ENCODE measurements at regions not wholly inside any gene's neighbourhood (a gene's known extent, or its start where the extent isn't known, plus 50 kb on each side); places are given as distances from the start of the nearest gene placed in this dataset.

- Histone ChIP-seq H3K27me3 (ENCODE audit: insufficient read depth) (no peaks in the 10 kb centered on the region), H3K9me3 (no peaks in the 10 kb centered on the region), H3K36me3 (replicated peaks in 1 of 2; ENCODE audit: control insufficient read depth in 1 of 2, insufficient read depth in 2 of 2, low read length in 1 of 2) (no peaks in the 10 kb centered on the region), H3F3A (replicated peaks; ENCODE audit: insufficient read depth) (no peaks in the 10 kb centered on the region), H4K20me1 (ENCODE audit: insufficient read depth) (no peaks in the 10 kb centered on the region), H3K4me1 (ENCODE audit: control insufficient read depth in 1 of 2, insufficient read depth in 2 of 2, low read depth in 1 of 2, low read length in 1 of 2) (peaks cover 0 to 6% of the 10 kb centered on the region in 2 experiments; a peak in 3 of 4 replicates), H2AFZ (ENCODE audit: low read depth) (no peak overlapping the region), H3K4me2 (no peak overlapping the region), H3K9me2 (no peaks in the 10 kb centered on the region), H3K79me2 (ENCODE audit: insufficient read depth) (no peaks in the 10 kb centered on the region), H3K9ac (no peak overlapping the region), H3K27ac (ENCODE audit: low read depth in 2 of 2, low read length in 1 of 2) (no peak overlapping the region), H3K4me3 (ENCODE audit: low read depth in 2 of 2, low read length in 1 of 2) (no peak overlapping the region)
- ChIA-PET CTCF (no interaction called here), POLR2A (no interaction called here)
- 87% methylated on average over 2 of the region's 2 CpGs for WGBS (ENCODE audit: low lambda C conversion rate)
- 0 out of 2 replicates have a peak, but pooled peaks have one; percentile 8 for TF ChIP-seq CTCF (IDR thresholded peaks at IDR 0.05)
- TF ChIP-seq CHD2 (IDR thresholded peaks at IDR 0.05; ENCODE audit: low read length, partially characterized antibody): no peak
- no peak for DNase-seq
These were observed 179.0 kb upstream of the CD180 start for GRCh38 chr5:67375606-67376005.

GRCh38 chr5:67374378-67374777 is 177.8 kb upstream of the CD180 start:
- no peak for DNase-seq
- TF ChIP-seq RFX5 (IDR thresholded peaks at IDR 0.05; ENCODE audit: low read length) (no peak), YY1 (IDR thresholded peaks at IDR 0.05; ENCODE audit: low read depth) (no peak), FOXJ3 (CRISPR knock-in tag; IDR thresholded peaks at IDR 0.05) (no peak), POLR2AphosphoS5 (IDR thresholded peaks at IDR 0.05; ENCODE audit: low read depth, low read length) (no peak), CTCF (IDR thresholded peaks at IDR 0.05) (no peak), CHD2 (IDR thresholded peaks at IDR 0.05; ENCODE audit: low read length, partially characterized antibody) (no peak), SMC3 (IDR thresholded peaks at IDR 0.05; ENCODE audit: low read depth, low read length) (no peak), NRF1 (IDR thresholded peaks at IDR 0.05; ENCODE audit: low read depth, low read length) (no peak), FOXM1 (IDR thresholded peaks at IDR 0.05; ENCODE audit: low read depth) (no peak), MEF2A (IDR thresholded peaks at IDR 0.05; ENCODE audit: borderline replicate concordance, low read depth) (no peak), RXRA (IDR thresholded peaks at IDR 0.05; ENCODE audit: borderline replicate concordance, low read depth) (no peak), MAX (IDR thresholded peaks at IDR 0.05; ENCODE audit: low read depth) (no peak), TEAD4 (IDR thresholded peaks at IDR 0.05; ENCODE audit: borderline replicate concordance, insufficient read depth) (no peak), TAF1 (IDR thresholded peaks at IDR 0.05; ENCODE audit: borderline replicate concordance, low read depth, low read length) (no peak)
- no peak overlapping the region for H2AFZ ChIP-seq (ENCODE audit: low read depth)
- H3K9ac ChIP-seq: no peak overlapping the region
- 35% methylated on average over 2 of the region's 2 CpGs for WGBS (ENCODE audit: low lambda C conversion rate)
- H3K9me2 ChIP-seq: no peaks in the 10 kb centered on the region
- ChIA-PET CTCF (no interaction called here), POLR2A (no interaction called here)
- no peak overlapping the region for H3K27ac ChIP-seq (ENCODE audit: low read depth in 2 of 2, low read length in 1 of 2)
- no peaks in the 10 kb centered on the region for H3K79me2 ChIP-seq (ENCODE audit: insufficient read depth)
- H3K9me3 ChIP-seq: no peaks in the 10 kb centered on the region
- H3K36me3 ChIP-seq (replicated peaks in 1 of 2; ENCODE audit: control insufficient read depth in 1 of 2, insufficient read depth in 2 of 2, low read length in 1 of 2): no peaks in the 10 kb centered on the region
- no peak overlapping the region for H3K4me2 ChIP-seq
- no peaks in the 10 kb centered on the region for H4K20me1 ChIP-seq (ENCODE audit: insufficient read depth)
- no peak overlapping the region for H3K4me3 ChIP-seq (ENCODE audit: low read depth in 2 of 2, low read length in 1 of 2)
- no peaks in the 10 kb centered on the region for H3K27me3 ChIP-seq (ENCODE audit: insufficient read depth)
- no peaks in the 10 kb centered on the region for H3F3A ChIP-seq (replicated peaks; ENCODE audit: insufficient read depth)
- peaks cover 0 to 6% of the 10 kb centered on the region in 2 experiments; a peak in 3 of 4 replicates for H3K4me1 ChIP-seq (ENCODE audit: control insufficient read depth in 1 of 2, insufficient read depth in 2 of 2, low read depth in 1 of 2, low read length in 1 of 2)
